Superior temporal gyrus (tissue), 1 donor: ENCODE measurements at regions not wholly inside any gene's neighbourhood (a gene's known extent, or its start where the extent isn't known, plus 50 kb on each side); places are given as distances from the start of the nearest gene placed in this dataset.
"Not testable (repeated sequence)": the region's sequence is repeated elsewhere in the genome, so short reads cannot be mapped to it uniquely, and the experiment has no call there.

Experiments used
- DNase-seq: peaks from one replicate; pipeline ENCODE4 v3.0.0-alpha.2; 2016; ENCODE audit errors: extremely low spot score

GRCh38 chr1:67530071-67530470, 99.9 kb upstream of the SERBP1 start:
- no peak for DNase-seq

- peak; percentile 89 for DNase-seq
Observed at GRCh38 chr1:67532452-67533216, 102.4 kb upstream of the SERBP1 start.

- DNase-seq, result no peak
Observed at GRCh38 chr1:67534627-67535065, 104.4 kb upstream of the SERBP1 start.

- DNase-seq, result peak; percentile 68
Observed at GRCh38 chr1:67535474-67535873, 105.3 kb upstream of the SERBP1 start.

GRCh38 chr1:67536957-67537666, 106.9 kb upstream of the SERBP1 start:
- DNase-seq, result no peak

GRCh38 chr1:67537667-67538018, 107.4 kb upstream of the SERBP1 start:
- no peak for DNase-seq

- DNase-seq, result no peak
Observed at GRCh38 chr1:67540025-67540732, 110.0 kb upstream of the SERBP1 start.

- no peak for DNase-seq
Observed at GRCh38 chr1:67540733-67541125, 110.5 kb upstream of the SERBP1 start.

- no peak for DNase-seq
Observed at GRCh38 chr1:67542747-67543146, 112.5 kb upstream of the SERBP1 start.

GRCh38 chr1:67544921-67545320, 114.7 kb upstream of the SERBP1 start:
- no peak for DNase-seq

- DNase-seq, result no peak
Observed at GRCh38 chr1:67545364-67545763, 115.2 kb upstream of the SERBP1 start.

- DNase-seq, result no peak
Observed at GRCh38 chr1:67551375-67551774, 121.2 kb upstream of the SERBP1 start.

- DNase-seq, result no peak
Observed at GRCh38 chr1:67552336-67552759, 122.1 kb upstream of the SERBP1 start.

- not testable (repeated sequence) for DNase-seq
Observed at GRCh38 chr1:67554204-67554603, 124.0 kb upstream of the SERBP1 start.

GRCh38 chr1:67555461-67556296, 125.5 kb upstream of the SERBP1 start:
- DNase-seq, result no peak

GRCh38 chr1:67556297-67556900, 126.2 kb upstream of the SERBP1 start:
- no peak for DNase-seq

GRCh38 chr1:67557696-67558448, 127.1 kb upstream of the GADD45A start:
- DNase-seq, result no peak

- no peak for DNase-seq
Observed at GRCh38 chr1:67558449-67559193, 126.4 kb upstream of the GADD45A start.

- DNase-seq, result peak; percentile 49
Observed at GRCh38 chr1:67559222-67559700, 125.7 kb upstream of the GADD45A start.
